Vagina (tissue), 2 donors: ENCODE measurements at regions not wholly inside any gene's neighbourhood (a gene's known extent, or its start where the extent isn't known, plus 50 kb on each side); places are given as distances from the start of the nearest gene placed in this dataset.

Experiments used
- DNase-seq, 2 donors: peaks; one replicate each; pipeline ENCODE4 v3.0.0-alpha.2; 2017; ENCODE audit errors: extremely low spot score in 2 of 2
- H3K27ac ChIP-seq: fragments of 200-600 bp; sonication (generic); one replicate; pipeline ENCODE4 v1.5.1; 2019
- H3K27me3 ChIP-seq: fragments of 200-600 bp; sonication (generic); one replicate; pipeline ENCODE4 v1.5.1; 2019
- H3K36me3 ChIP-seq, 2 donors: fragments of 200-600 bp; sonication (generic); one replicate each; pipeline ENCODE4 v1.5.1; 2017 to 2019
- H3K4me1 ChIP-seq: fragments of 200-600 bp; sonication (generic); one replicate; pipeline ENCODE4 v1.5.1; 2019
- H3K4me3 ChIP-seq, 2 donors: fragments of 200-600 bp; sonication (generic); 1 replicate in 1 of 2; 2 replicates in 1 of 2; pipeline ENCODE4 v1.5.1; 2016 to 2019
- H3K9me3 ChIP-seq: fragments of 200-600 bp; sonication (generic); one replicate; pipeline ENCODE4 v1.5.1; 2019
- CTCF ChIP-seq, 3 experiments: fragments of 450-650 bp in 2 of 3; fragments of 200-600 bp in 1 of 3; sonication (generic) in 1 of 3; IDR thresholded peaks; one replicate each; pipeline ENCODE4 v1.5.1; 2017 to 2019; ENCODE audit warnings: antibody characterized with exemption in 3 of 3, mild to moderate bottlenecking in 2 of 3, moderate library complexity in 2 of 3
- POLR2A ChIP-seq, 2 donors: fragments of 450-650 bp; IDR thresholded peaks; one replicate each; pipeline ENCODE4 v1.6.1; 2017; ENCODE audit warnings: antibody characterized with exemption in 2 of 2, mild to moderate bottlenecking in 2 of 2, moderate library complexity in 2 of 2
- POLR2AphosphoS5 ChIP-seq, 2 donors: sonication (generic); formaldehyde crosslinking; IDR thresholded peaks; one replicate each; pipeline ENCODE4 v1.9.0; 2017; ENCODE audit warnings: antibody characterized with exemption in 2 of 2, mild to moderate bottlenecking in 2 of 2, low read depth in 1 of 2; ENCODE audit not compliant: insufficient read depth in 1 of 2
- intact Hi-C: fragments of 100-400 bp; cut with DNase I; formaldehyde crosslinking; loops from one replicate; pipeline ENCODE4 v1.15.1; 2023

- no peak overlapping the region for H3K27ac ChIP-seq
- no peak for TF ChIP-seq POLR2AphosphoS5 (IDR thresholded peaks at IDR 0.05; ENCODE audit: insufficient read depth in 1 of 2, low read depth in 1 of 2)
- no peak for TF ChIP-seq POLR2A (IDR thresholded peaks at IDR 0.05)
- TF ChIP-seq CTCF (IDR thresholded peaks at IDR 0.05): no peak
- no peaks in the 10 kb centered on the region for H3K4me1 ChIP-seq
- intact Hi-C loops: no loop called here
- H3K27me3 ChIP-seq: no peaks in the 10 kb centered on the region
- no peak overlapping the region for H3K4me3 ChIP-seq
- no peaks in the 10 kb centered on the region for H3K9me3 ChIP-seq
- H3K36me3 ChIP-seq: no peaks in the 10 kb centered on the region
- DNase-seq: no peak
Observed at GRCh38 chr4:81919223-81919622, 447.5 kb upstream of the RASGEF1B start.

GRCh38 chr4:81915430-81915829 lies 443.7 kb upstream of the RASGEF1B start:
- H3K27me3 ChIP-seq: no peaks in the 10 kb centered on the region
- TF ChIP-seq CTCF (IDR thresholded peaks at IDR 0.05) (no peak), POLR2AphosphoS5 (IDR thresholded peaks at IDR 0.05; ENCODE audit: insufficient read depth in 1 of 2, low read depth in 1 of 2) (no peak), POLR2A (IDR thresholded peaks at IDR 0.05) (no peak)
- H3K4me3 ChIP-seq: no peak overlapping the region
- H3K36me3 ChIP-seq: no peaks in the 10 kb centered on the region
- H3K9me3 ChIP-seq: no peaks in the 10 kb centered on the region
- H3K4me1 ChIP-seq: no peaks in the 10 kb centered on the region
- no peak overlapping the region for H3K27ac ChIP-seq
- DNase-seq: no peak
- intact Hi-C loops: no loop called here

GRCh38 chr4:81914623-81915022 lies 442.9 kb upstream of the RASGEF1B start:
- Histone ChIP-seq H3K4me1 (no peaks in the 10 kb centered on the region), H3K27ac (no peak overlapping the region), H3K27me3 (no peaks in the 10 kb centered on the region), H3K4me3 (no peak overlapping the region), H3K9me3 (no peaks in the 10 kb centered on the region), H3K36me3 (no peaks in the 10 kb centered on the region)
- intact Hi-C loops: no loop called here
- DNase-seq: no peak
- TF ChIP-seq POLR2AphosphoS5 (IDR thresholded peaks at IDR 0.05; ENCODE audit: insufficient read depth in 1 of 2, low read depth in 1 of 2) (no peak), POLR2A (IDR thresholded peaks at IDR 0.05) (no peak), CTCF (IDR thresholded peaks at IDR 0.05) (no peak)

GRCh38 chr4:81913427-81913879 lies 441.7 kb upstream of the RASGEF1B start:
- intact Hi-C loops: no loop called here
- Histone ChIP-seq H3K9me3 (no peaks in the 10 kb centered on the region), H3K4me1 (no peaks in the 10 kb centered on the region), H3K27me3 (no peaks in the 10 kb centered on the region), H3K4me3 (no peak overlapping the region), H3K36me3 (no peaks in the 10 kb centered on the region), H3K27ac (no peak overlapping the region)
- TF ChIP-seq POLR2A (IDR thresholded peaks at IDR 0.05) (no peak), POLR2AphosphoS5 (IDR thresholded peaks at IDR 0.05; ENCODE audit: insufficient read depth in 1 of 2, low read depth in 1 of 2) (no peak), CTCF (IDR thresholded peaks at IDR 0.05) (peak in 1 of 3 experiments; percentile 26)
- no peak for DNase-seq

GRCh38 chr4:81912376-81913030 lies 440.8 kb upstream of the RASGEF1B start:
- no peak overlapping the region for H3K4me3 ChIP-seq
- no peak for DNase-seq
- intact Hi-C loops: no loop called here
- H3K9me3 ChIP-seq: no peaks in the 10 kb centered on the region
- no peaks in the 10 kb centered on the region for H3K4me1 ChIP-seq
- H3K36me3 ChIP-seq: no peaks in the 10 kb centered on the region
- no peak overlapping the region for H3K27ac ChIP-seq
- TF ChIP-seq POLR2AphosphoS5 (IDR thresholded peaks at IDR 0.05; ENCODE audit: insufficient read depth in 1 of 2, low read depth in 1 of 2): no peak
- TF ChIP-seq POLR2A (IDR thresholded peaks at IDR 0.05): no peak
- no peak for TF ChIP-seq CTCF (IDR thresholded peaks at IDR 0.05)
- no peaks in the 10 kb centered on the region for H3K27me3 ChIP-seq
